H1 (cell line): ENCODE measurements at regions not wholly inside any gene's neighbourhood (a gene's known extent, or its start where the extent isn't known, plus 50 kb on each side); places are given as distances from the start of the nearest gene placed in this dataset.
A peak's percentile ranks its signal among the peaks of the same experiment; 100 is the strongest.

Experiments
- KDM1A ChIP-seq: fragments of 200-600, 300-600 bp; sonication (generic); IDR thresholded peaks from 2 replicates; pipeline ENCODE4 v1.7.1; 2016; ENCODE audit warnings: mild to moderate bottlenecking, low read length, borderline replicate concordance
- TF ChIP-seq, protein P1 (sequence below): IDR thresholded peaks from 2 replicates; pipeline ENCODE4 v1.6.1; 2012; ENCODE audit warnings: inconsistent platforms

DNA sequence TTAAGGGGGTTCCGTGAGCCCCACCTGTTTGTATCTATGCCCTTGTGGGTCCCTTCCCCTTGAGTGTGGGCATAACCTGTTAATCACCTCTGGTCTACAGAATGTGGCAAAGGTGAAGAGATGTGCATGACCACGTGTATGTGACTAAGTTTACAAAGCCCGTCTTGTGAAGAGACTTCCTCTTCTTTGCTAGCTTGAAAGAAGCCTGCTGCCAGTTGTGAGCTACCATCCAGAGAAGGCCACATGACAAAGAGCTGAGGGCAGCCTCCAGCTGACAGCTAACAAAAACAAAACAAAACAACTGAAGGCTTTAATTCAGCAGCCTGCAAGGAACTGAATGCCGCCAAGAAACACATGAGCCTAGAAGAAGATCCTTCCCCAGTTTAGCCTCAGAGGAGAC is 112.0 kb downstream of the AXIN2 start (continued):
- TF ChIP-seq KDM1A = no peak
- TF ChIP-seq, protein P1, sequence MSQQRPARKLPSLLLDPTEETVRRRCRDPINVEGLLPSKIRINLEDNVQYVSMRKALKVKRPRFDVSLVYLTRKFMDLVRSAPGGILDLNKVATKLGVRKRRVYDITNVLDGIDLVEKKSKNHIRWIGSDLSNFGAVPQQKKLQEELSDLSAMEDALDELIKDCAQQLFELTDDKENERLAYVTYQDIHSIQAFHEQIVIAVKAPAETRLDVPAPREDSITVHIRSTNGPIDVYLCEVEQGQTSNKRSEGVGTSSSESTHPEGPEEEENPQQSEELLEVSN = peak; percentile 87
